Esophagus muscularis mucosa (tissue), 4 donors: ENCODE measurements at regions not wholly inside any gene's neighbourhood (a gene's known extent, or its start where the extent isn't known, plus 50 kb on each side); places are given as distances from the start of the nearest gene placed in this dataset.
A peak's percentile ranks its signal among the peaks of the same experiment; 100 is the strongest.

Experiments
- DNase-seq: peaks from one replicate; pipeline ENCODE4 v3.0.0-alpha.2; 2017; ENCODE audit errors: extremely low spot score
- H3K27ac ChIP-seq, 4 donors: fragments of 200-600 bp; sonication (generic); replicated peaks in 1 of 4; 1 replicate in 3 of 4; 2 replicates in 1 of 4; pipeline ENCODE4 v1.5.1; 2016 to 2019; ENCODE audit warnings: mild to moderate bottlenecking in 1 of 4
- H3K27me3 ChIP-seq, 4 donors: fragments of 200-600 bp; sonication (generic); one replicate each; pipeline versions ENCODE4 v1.5.1 to v1.6.0; 2016 to 2019
- H3K36me3 ChIP-seq, 4 donors: fragments of 200-600 bp; sonication (generic); one replicate each; pipeline ENCODE4 v1.5.1; 2016 to 2019
- H3K4me1 ChIP-seq, 4 donors: fragments of 200-600 bp; sonication (generic); one replicate each; pipeline ENCODE4 v1.5.1; 2016 to 2019
- H3K4me3 ChIP-seq, 4 donors: fragments of 200-600 bp; sonication (generic); 1 replicate in 2 of 4; 2 replicates in 2 of 4; pipeline ENCODE4 v1.5.1; 2016 to 2019; ENCODE audit warnings: mild to moderate bottlenecking in 4 of 4, moderate library complexity in 1 of 4
- H3K9me3 ChIP-seq, 4 donors: fragments of 200-600 bp; sonication (generic); 1 replicate in 3 of 4; 2 replicates in 1 of 4; pipeline ENCODE4 v1.5.1; 2016 to 2019
- CTCF ChIP-seq, 3 experiments: fragments of 200-600 bp in 2 of 3; fragments of 450-650 bp in 1 of 3; sonication (generic) in 2 of 3; IDR thresholded peaks; one replicate each; pipeline ENCODE4 v1.5.1; 2017 to 2019; ENCODE audit warnings: antibody characterized with exemption in 3 of 3, mild to moderate bottlenecking in 2 of 3, moderate library complexity in 1 of 3
- EP300 ChIP-seq: sonication (generic); formaldehyde crosslinking; IDR thresholded peaks from one replicate; pipeline ENCODE4 v1.6.1; 2017; ENCODE audit warnings: antibody characterized with exemption
- POLR2A ChIP-seq: fragments of 450-650 bp; IDR thresholded peaks from one replicate; pipeline ENCODE4 v1.6.1; 2017; ENCODE audit warnings: antibody characterized with exemption, moderate library complexity, mild to moderate bottlenecking, low read depth
- POLR2AphosphoS5 ChIP-seq, 2 donors: sonication (generic); formaldehyde crosslinking; IDR thresholded peaks; one replicate each; pipeline ENCODE4 v1.6.1; 2017; ENCODE audit warnings: antibody characterized with exemption in 2 of 2
- WGBS: methylation state at CpG from one replicate; pipeline ENCODE4 v1.1.5; 2018; 5-methylcytosine and 5-hydroxymethylcytosine counted together
- intact Hi-C: fragments of 100-400 bp; cut with DNase I; formaldehyde crosslinking; loops from one replicate; pipeline ENCODE4 v1.15.1; 2023

- no peak for DNase-seq
- Histone ChIP-seq H3K4me1 (no peaks in the 10 kb centered on the region), H3K9me3 (peaks cover 0 to 7% (median 3%) of the 10 kb centered on the region in 4 donors), H3K36me3 (no peaks in the 10 kb centered on the region), H3K27me3 (no peaks in the 10 kb centered on the region), H3K27ac (no peak overlapping the region), H3K4me3 (no peak overlapping the region)
- TF ChIP-seq EP300 (no peak), CTCF (IDR thresholded peaks at IDR 0.05) (peak in 1 of 3 experiments; percentile 13), POLR2AphosphoS5 (IDR thresholded peaks at IDR 0.05) (no peak)
- intact Hi-C loops, result no loop called here
- WGBS, result 4% methylated on average over 1 of the region's 1 CpG
Observed at GRCh38 chr2:33681364-33681757, 82.3 kb upstream of the FAM98A start.

GRCh38 chr2:33680644-33681363 lies 81.7 kb upstream of the FAM98A start:
- no peak for DNase-seq
- no peak for TF ChIP-seq POLR2AphosphoS5 (IDR thresholded peaks at IDR 0.05)
- TF ChIP-seq EP300, result no peak
- no peak for TF ChIP-seq POLR2A
- TF ChIP-seq CTCF (IDR thresholded peaks at IDR 0.05), result no peak
- no peaks in the 10 kb centered on the region for H3K27me3 ChIP-seq
- H3K36me3 ChIP-seq, result no peaks in the 10 kb centered on the region
- no peak overlapping the region for H3K4me3 ChIP-seq
- no peaks in the 10 kb centered on the region for H3K4me1 ChIP-seq
- H3K9me3 ChIP-seq, result peaks cover 0 to 7% (median 3%) of the 10 kb centered on the region in 4 donors
- no peak overlapping the region for H3K27ac ChIP-seq
- WGBS, result 63% methylated on average over 12 of the region's 12 CpGs
- intact Hi-C loops, result no loop called here

- H3K4me1 ChIP-seq, result no peaks in the 10 kb centered on the region
- WGBS, result 7% methylated on average over 1 of the region's 1 CpG
- intact Hi-C loops, result loop anchor here (10.0 kb wide), 1 partner anchor 1736 kb away; no protein-coding TSS in a partner anchor
- TF ChIP-seq EP300, result no peak
- TF ChIP-seq POLR2A, result no peak
- TF ChIP-seq CTCF (IDR thresholded peaks at IDR 0.05), result no peak
- TF ChIP-seq POLR2AphosphoS5 (IDR thresholded peaks at IDR 0.05), result no peak
- H3K36me3 ChIP-seq, result no peaks in the 10 kb centered on the region
- H3K4me3 ChIP-seq, result no peak overlapping the region
- H3K27me3 ChIP-seq, result no peaks in the 10 kb centered on the region
- no peak for DNase-seq
- H3K27ac ChIP-seq, result no peak overlapping the region
- no peaks in the 10 kb centered on the region for H3K9me3 ChIP-seq
Observed at GRCh38 chr2:33678436-33678835, 79.3 kb upstream of the FAM98A start.

GRCh38 chr2:33673937-33674336 lies 74.8 kb upstream of the FAM98A start:
- Histone ChIP-seq H3K9me3 (no peaks in the 10 kb centered on the region), H3K36me3 (no peaks in the 10 kb centered on the region), H3K27me3 (no peaks in the 10 kb centered on the region), H3K27ac (no peak overlapping the region), H3K4me3 (no peak overlapping the region), H3K4me1 (no peaks in the 10 kb centered on the region)
- no peak for DNase-seq
- TF ChIP-seq POLR2A, result no peak
- TF ChIP-seq CTCF (IDR thresholded peaks at IDR 0.05), result peak; percentile 40 to 58 (median 47)
- intact Hi-C loops, result loop anchor here (10.0 kb wide), 1 partner anchor 1741 kb away; no protein-coding TSS in a partner anchor
- WGBS, result 2% methylated on average over 2 of the region's 2 CpGs

GRCh38 chr2:33672896-33673295 lies 73.8 kb upstream of the FAM98A start:
- Histone ChIP-seq H3K4me3 (no peak overlapping the region), H3K4me1 (no peaks in the 10 kb centered on the region), H3K27ac (no peak overlapping the region), H3K27me3 (no peaks in the 10 kb centered on the region), H3K9me3 (no peaks in the 10 kb centered on the region), H3K36me3 (no peaks in the 10 kb centered on the region)
- DNase-seq, result no peak
- WGBS, result 71% methylated on average over 1 of the region's 1 CpG
- intact Hi-C loops, result loop anchor here (10.0 kb wide), 1 partner anchor 1742 kb away; no protein-coding TSS in a partner anchor
- TF ChIP-seq CTCF (IDR thresholded peaks at IDR 0.05), result no peak
- no peak for TF ChIP-seq POLR2AphosphoS5 (IDR thresholded peaks at IDR 0.05)
- no peak for TF ChIP-seq EP300
- TF ChIP-seq POLR2A, result no peak
